MM.1S (cell line): ENCODE measurements at regions not wholly inside any gene's neighbourhood (a gene's known extent, or its start where the extent isn't known, plus 50 kb on each side); places are given as distances from the start of the nearest gene placed in this dataset.

ENCODE experiments used
- DNase-seq: peaks from one replicate; pipeline ENCODE4 v3.0.0-alpha.2; 2015
- H2AFZ ChIP-seq: fragments of 300-600 bp; sonication (generic); 2 replicates; pipeline ENCODE4 v1.6.0; 2016; ENCODE audit warnings: antibody characterized with exemption, low read length
- H3F3A ChIP-seq: fragments of 300-600 bp; sonication (generic); 2 replicates; pipeline ENCODE4 v1.6.1; 2016; ENCODE audit warnings: mild to moderate bottlenecking, antibody characterized with exemption, low read length, moderate library complexity, mixed read lengths; ENCODE audit not compliant: insufficient read depth
- H3K27ac ChIP-seq: fragments of 300-600 bp; sonication (generic); 2 replicates; pipeline ENCODE4 v1.5.1; 2016; ENCODE audit warnings: mild to moderate bottlenecking, low read length
- H3K27me3 ChIP-seq: fragments of 300-600 bp; sonication (generic); replicated peaks from 2 replicates; pipeline ENCODE4 v1.6.0; 2016; ENCODE audit warnings: low read length; ENCODE audit not compliant: insufficient read depth
- H3K36me3 ChIP-seq: fragments of 300-600 bp; sonication (generic); replicated peaks from 2 replicates; pipeline ENCODE4 v1.6.1; 2016; ENCODE audit warnings: mild to moderate bottlenecking, low read length, mixed read lengths; ENCODE audit not compliant: insufficient read depth
- H3K4me1 ChIP-seq: fragments of 300-600 bp; sonication (generic); 2 replicates; pipeline ENCODE4 v1.6.1; 2016; ENCODE audit warnings: low read length, mixed read lengths
- H3K4me2 ChIP-seq: fragments of 300-600 bp; sonication (generic); 2 replicates; pipeline ENCODE4 v1.6.0; 2016; ENCODE audit warnings: low read depth, low read length
- H3K4me3 ChIP-seq: fragments of 300-600 bp; sonication (generic); 2 replicates; pipeline ENCODE4 v1.5.1; 2016; ENCODE audit warnings: low read length, mixed read lengths
- H3K79me2 ChIP-seq: fragments of 300-600 bp; sonication (generic); 2 replicates; pipeline ENCODE4 v1.6.1; 2016; ENCODE audit warnings: mixed run types, low read length, mixed read lengths
- H3K9ac ChIP-seq: fragments of 300-600 bp; sonication (generic); 2 replicates; pipeline ENCODE4 v1.6.1; 2016; ENCODE audit warnings: low read length, mixed read lengths
- H3K9me2 ChIP-seq: fragments of 300-600 bp; sonication (generic); replicated peaks from 2 replicates; pipeline ENCODE4 v1.6.1; 2016; ENCODE audit warnings: mild to moderate bottlenecking, low read length, mixed read lengths; ENCODE audit not compliant: insufficient read depth
- H3K9me3 ChIP-seq: fragments of 300-600 bp; sonication (generic); replicated peaks from 2 replicates; pipeline ENCODE4 v1.6.1; 2016; ENCODE audit warnings: mild to moderate bottlenecking, low read length, mixed read lengths; ENCODE audit not compliant: insufficient read depth
- H4K20me1 ChIP-seq: fragments of 300-600 bp; sonication (generic); 2 replicates; pipeline ENCODE4 v1.6.1; 2016; ENCODE audit warnings: mild to moderate bottlenecking, low read length, moderate library complexity, mixed read lengths; ENCODE audit not compliant: insufficient read depth
- CTCF ChIP-seq: fragments of 300-600 bp; sonication (generic); IDR thresholded peaks from 2 replicates; pipeline ENCODE4 v1.5.1; 2016; ENCODE audit warnings: antibody characterized with exemption, low read length, mixed read lengths
- EZH2 ChIP-seq: fragments of 300-600 bp; sonication (generic); optimal IDR thresholded peaks from 2 replicates; pipeline ENCODE3; 2017; ENCODE audit warnings: low read depth, mild to moderate bottlenecking, antibody characterized with exemption, low read length, mixed read lengths
- EZH2phosphoT487 ChIP-seq: fragments of 300-600 bp; sonication (generic); IDR thresholded peaks from 2 replicates; pipeline ENCODE4 v1.6.1; 2018; ENCODE audit warnings: antibody characterized with exemption, low read length

GRCh38 chr12:87368259-87368658 is 660.9 kb downstream of the C12orf50 start:
- no peaks in the 10 kb centered on the region for H3F3A ChIP-seq
- DNase-seq = no peak
- H3K9me2 ChIP-seq = no peaks in the 10 kb centered on the region
- H3K4me3 ChIP-seq = no peak overlapping the region
- no peak overlapping the region for H3K27ac ChIP-seq
- TF ChIP-seq CTCF (no peak), EZH2phosphoT487 (no peak), EZH2 (no peak)
- H3K9me3 ChIP-seq = no peaks in the 10 kb centered on the region; the same call in 1 of the 2 replicates
- H3K4me2 ChIP-seq = no peak overlapping the region
- no peaks in the 10 kb centered on the region for H3K4me1 ChIP-seq
- H3K36me3 ChIP-seq = no peaks in the 10 kb centered on the region
- no peaks in the 10 kb centered on the region for H3K27me3 ChIP-seq
- H3K9ac ChIP-seq = no peak overlapping the region
- H4K20me1 ChIP-seq = no peaks in the 10 kb centered on the region
- H3K79me2 ChIP-seq = no peaks in the 10 kb centered on the region
- no peak overlapping the region for H2AFZ ChIP-seq

- no peaks in the 10 kb centered on the region for H3K9me2 ChIP-seq
- DNase-seq = no peak
- H3K27ac ChIP-seq = no peak overlapping the region
- H3K36me3 ChIP-seq = no peaks in the 10 kb centered on the region
- H2AFZ ChIP-seq = no peak overlapping the region
- H3F3A ChIP-seq = no peaks in the 10 kb centered on the region
- H3K4me2 ChIP-seq = no peak overlapping the region
- no peaks in the 10 kb centered on the region; the same call in 1 of the 2 replicates for H3K9me3 ChIP-seq
- no peaks in the 10 kb centered on the region for H4K20me1 ChIP-seq
- no peak overlapping the region for H3K4me3 ChIP-seq
- H3K79me2 ChIP-seq = no peaks in the 10 kb centered on the region
- no peak for TF ChIP-seq EZH2
- TF ChIP-seq EZH2phosphoT487 = no peak
- no peak for TF ChIP-seq CTCF
- H3K9ac ChIP-seq = no peak overlapping the region
- no peaks in the 10 kb centered on the region for H3K4me1 ChIP-seq
- no peaks in the 10 kb centered on the region for H3K27me3 ChIP-seq
These were observed 663.8 kb downstream of the C12orf50 start for GRCh38 chr12:87365423-87365822.

GRCh38 chr12:87363497-87364084 is 665.6 kb downstream of the C12orf50 start:
- TF ChIP-seq CTCF (no peak), EZH2 (no peak), EZH2phosphoT487 (no peak)
- Histone ChIP-seq H3K79me2 (no peaks in the 10 kb centered on the region), H3K4me3 (no peak overlapping the region), H2AFZ (no peak overlapping the region), H3F3A (no peaks in the 10 kb centered on the region), H3K36me3 (no peaks in the 10 kb centered on the region), H4K20me1 (no peaks in the 10 kb centered on the region), H3K9me3 (no peaks in the 10 kb centered on the region; the same call in 1 of the 2 replicates), H3K27ac (no peak overlapping the region), H3K9ac (no peak overlapping the region), H3K4me1 (no peaks in the 10 kb centered on the region), H3K27me3 (no peaks in the 10 kb centered on the region), H3K9me2 (no peaks in the 10 kb centered on the region), H3K4me2 (no peak overlapping the region)
- DNase-seq = no peak
